HFFc6 (cell line): ENCODE measurements at regions not wholly inside any gene's neighbourhood (a gene's known extent, or its start where the extent isn't known, plus 50 kb on each side); places are given as distances from the start of the nearest gene placed in this dataset.

Source experiments
- DNase-seq: peaks from one replicate; pipeline ENCODE4 v3.0.0-alpha.2; 2018
- H3K27ac Mint-ChIP-seq: 2 replicates; pipeline ENCODE4 v1.8.0; 2020; ENCODE audit warnings: mild to moderate bottlenecking, mixed read lengths
- H3K27me3 Mint-ChIP-seq: 2 replicates; pipeline ENCODE4 v1.8.0; 2021; ENCODE audit warnings: mild to moderate bottlenecking, moderate library complexity, mixed read lengths; ENCODE audit not compliant: insufficient read depth
- H3K36me3 Mint-ChIP-seq: 2 replicates; pipeline ENCODE4 v1.8.0; 2021; ENCODE audit warnings: low read depth, mixed read lengths
- H3K4me1 Mint-ChIP-seq: 2 replicates; pipeline ENCODE4 v1.8.0; 2020; ENCODE audit warnings: low read depth, mixed read lengths
- H3K4me3 Mint-ChIP-seq: 2 replicates; pipeline ENCODE4 v1.8.0; 2020; ENCODE audit warnings: mild to moderate bottlenecking, moderate library complexity, mixed read lengths
- H3K9me3 Mint-ChIP-seq: 2 replicates; pipeline ENCODE4 v1.8.0; 2020; ENCODE audit warnings: mild to moderate bottlenecking, mixed read lengths
- TF ChIP-seq, protein P1 (sequence below): fragments of 200-600 bp; sonication (generic); IDR thresholded peaks from 2 replicates; pipeline ENCODE4 v1.5.0; 2021; ENCODE audit warnings: antibody characterized with exemption, mild to moderate bottlenecking

DNA sequence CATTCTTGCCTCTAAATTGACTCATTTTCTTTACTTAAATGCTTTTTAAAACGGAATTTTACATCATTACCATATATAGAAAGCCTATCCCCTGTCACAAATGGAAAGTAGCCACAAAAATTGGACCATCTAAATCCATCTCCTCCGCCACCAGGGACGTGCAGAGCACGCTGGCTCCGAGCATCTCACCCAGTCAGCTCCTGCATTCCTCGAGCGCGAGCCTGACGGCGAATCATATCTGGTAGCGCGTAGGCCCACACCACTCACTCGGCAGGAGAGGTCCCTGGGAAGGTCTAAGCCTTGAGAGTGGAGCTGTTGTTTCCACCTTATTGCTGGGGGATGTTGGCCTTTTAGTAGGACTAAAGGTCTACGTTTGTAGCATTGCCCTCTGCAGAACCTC is 152.4 kb downstream of the TRIM29 start:
- H3K36me3 Mint-ChIP-seq, result no peaks in the 10 kb centered on the region
- H3K9me3 Mint-ChIP-seq, result no peaks in the 10 kb centered on the region
- peaks cover 58% of the 10 kb centered on the region for H3K27me3 Mint-ChIP-seq
- TF ChIP-seq, protein P1, sequence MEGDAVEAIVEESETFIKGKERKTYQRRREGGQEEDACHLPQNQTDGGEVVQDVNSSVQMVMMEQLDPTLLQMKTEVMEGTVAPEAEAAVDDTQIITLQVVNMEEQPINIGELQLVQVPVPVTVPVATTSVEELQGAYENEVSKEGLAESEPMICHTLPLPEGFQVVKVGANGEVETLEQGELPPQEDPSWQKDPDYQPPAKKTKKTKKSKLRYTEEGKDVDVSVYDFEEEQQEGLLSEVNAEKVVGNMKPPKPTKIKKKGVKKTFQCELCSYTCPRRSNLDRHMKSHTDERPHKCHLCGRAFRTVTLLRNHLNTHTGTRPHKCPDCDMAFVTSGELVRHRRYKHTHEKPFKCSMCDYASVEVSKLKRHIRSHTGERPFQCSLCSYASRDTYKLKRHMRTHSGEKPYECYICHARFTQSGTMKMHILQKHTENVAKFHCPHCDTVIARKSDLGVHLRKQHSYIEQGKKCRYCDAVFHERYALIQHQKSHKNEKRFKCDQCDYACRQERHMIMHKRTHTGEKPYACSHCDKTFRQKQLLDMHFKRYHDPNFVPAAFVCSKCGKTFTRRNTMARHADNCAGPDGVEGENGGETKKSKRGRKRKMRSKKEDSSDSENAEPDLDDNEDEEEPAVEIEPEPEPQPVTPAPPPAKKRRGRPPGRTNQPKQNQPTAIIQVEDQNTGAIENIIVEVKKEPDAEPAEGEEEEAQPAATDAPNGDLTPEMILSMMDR, result no peak
- H3K27ac Mint-ChIP-seq, result no peak overlapping the region
- no peak overlapping the region for H3K4me3 Mint-ChIP-seq
- no peaks in the 10 kb centered on the region for H3K4me1 Mint-ChIP-seq
- no peak for DNase-seq

DNA sequence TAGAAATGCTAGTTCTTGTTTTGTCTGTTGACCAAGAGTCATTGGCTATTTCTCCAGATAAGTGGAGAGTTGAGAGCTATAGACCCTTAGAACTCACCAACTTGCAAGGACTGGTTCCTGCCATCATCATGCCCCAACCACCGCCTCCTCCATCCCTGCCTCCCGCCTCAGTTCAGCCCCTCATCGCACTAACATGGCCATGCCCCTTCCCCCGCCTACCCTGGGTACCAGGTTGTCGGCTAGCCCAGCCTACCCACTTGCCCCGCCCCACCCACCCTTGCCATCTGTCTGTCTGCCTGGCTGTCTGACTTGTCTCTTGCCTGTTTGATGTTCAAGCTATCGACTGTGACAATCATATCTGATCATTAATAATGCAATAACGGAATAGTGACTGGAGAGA is 154.1 kb downstream of the TRIM29 start:
- TF ChIP-seq, protein P1, result no peak
- H3K27ac Mint-ChIP-seq, result no peak overlapping the region
- no peaks in the 10 kb centered on the region for H3K9me3 Mint-ChIP-seq
- no peaks in the 10 kb centered on the region for H3K4me1 Mint-ChIP-seq
- peaks cover 58% of the 10 kb centered on the region for H3K27me3 Mint-ChIP-seq
- no peaks in the 10 kb centered on the region for H3K36me3 Mint-ChIP-seq
- H3K4me3 Mint-ChIP-seq, result no peak overlapping the region
- no peak for DNase-seq

DNA sequence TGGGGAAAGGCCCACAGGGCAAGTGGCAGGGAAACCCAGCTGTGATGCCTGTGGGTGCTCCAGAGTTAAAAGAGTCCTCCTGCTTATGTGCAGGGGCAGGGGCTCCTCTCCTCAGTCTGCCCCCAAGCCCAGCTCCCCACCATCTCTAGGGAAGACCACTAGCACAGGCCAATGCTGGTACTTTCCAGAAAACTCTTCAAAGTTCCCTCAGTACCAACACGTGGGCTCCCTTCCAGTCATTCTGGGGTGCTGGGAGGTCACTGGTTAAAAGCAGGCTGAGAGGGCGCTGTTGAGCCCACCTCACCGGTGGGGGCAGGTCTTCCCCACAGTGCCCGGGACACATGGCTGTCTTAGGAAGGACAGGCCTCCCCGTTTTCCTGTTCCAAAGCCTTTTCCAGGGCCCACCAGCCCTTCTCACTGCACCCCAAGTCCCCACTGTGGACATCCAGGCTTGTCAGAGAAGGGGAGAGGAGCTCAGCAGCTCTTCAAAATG is 154.6 kb downstream of the TRIM29 start:
- no peak for DNase-seq
- Mint-ChIP-seq H3K4me1 (no peaks in the 10 kb centered on the region), H3K36me3 (no peaks in the 10 kb centered on the region), H3K9me3 (no peaks in the 10 kb centered on the region), H3K4me3 (no peak overlapping the region), H3K27ac (no peak overlapping the region), H3K27me3 (peaks cover 53% of the 10 kb centered on the region)
- TF ChIP-seq, protein P1, result no peak

DNA sequence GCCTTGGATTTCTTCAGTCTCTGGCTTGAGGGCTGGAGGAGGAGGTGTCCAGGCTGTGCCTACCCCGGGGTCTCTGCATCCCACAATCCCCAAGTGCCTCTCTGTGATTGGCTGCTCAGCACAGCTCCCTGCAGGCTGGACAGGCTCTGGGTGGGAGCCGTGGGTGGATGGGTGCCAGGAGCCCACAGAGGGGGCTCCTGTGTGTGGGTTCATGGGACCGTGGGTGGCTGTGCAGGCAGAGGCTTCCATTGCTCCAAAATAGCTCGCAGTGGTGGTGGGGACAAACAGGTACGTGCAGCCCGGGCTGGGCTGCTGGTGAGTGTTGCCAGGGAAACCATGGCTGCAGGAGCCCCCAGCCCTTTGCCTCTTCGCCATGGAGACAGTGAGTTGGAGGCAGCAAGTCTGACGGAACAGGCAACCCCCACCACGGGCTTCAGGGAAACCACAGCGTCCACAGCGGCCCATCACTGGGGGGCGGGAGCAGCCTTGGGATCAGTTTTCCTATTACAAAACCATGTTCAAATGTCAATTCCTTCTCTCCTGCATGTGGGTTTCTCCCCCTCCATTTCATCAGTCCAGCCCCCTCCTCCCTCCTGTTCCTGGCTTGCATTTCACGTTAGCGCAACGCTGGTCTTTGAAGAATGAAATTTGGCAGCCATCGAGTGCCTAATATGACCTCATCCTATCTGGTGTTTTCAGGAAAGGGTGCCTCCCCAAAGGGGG is 155.2 kb downstream of the TRIM29 start:
- Mint-ChIP-seq H3K4me1 (no peaks in the 10 kb centered on the region), H3K27me3 (peaks cover 51% of the 10 kb centered on the region), H3K9me3 (no peaks in the 10 kb centered on the region)

DNA sequence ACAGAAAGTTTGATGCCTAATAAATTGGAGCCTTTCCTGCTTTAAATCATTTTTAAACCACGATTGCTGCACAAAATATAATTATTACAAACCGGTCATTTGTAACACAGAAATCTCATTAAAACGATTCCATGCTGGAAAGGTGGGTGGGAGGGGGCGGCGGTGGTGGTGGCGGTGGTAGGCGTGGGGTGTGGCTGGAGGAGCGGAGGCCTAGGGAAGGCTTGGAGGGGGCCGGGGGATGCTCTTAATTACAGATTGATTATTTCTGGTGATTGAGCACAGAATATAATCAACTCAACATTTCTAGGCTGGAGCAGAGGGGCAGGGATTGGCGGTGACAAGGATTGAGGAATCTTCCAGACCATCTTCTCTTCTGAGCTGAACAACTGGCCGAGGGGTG is 157.5 kb downstream of the TRIM29 start:
- Mint-ChIP-seq H3K27me3 (peaks cover 49% of the 10 kb centered on the region), H3K4me3 (no peak overlapping the region), H3K36me3 (no peaks in the 10 kb centered on the region), H3K9me3 (no peaks in the 10 kb centered on the region), H3K27ac (no peak overlapping the region), H3K4me1 (no peaks in the 10 kb centered on the region)
- TF ChIP-seq, protein P1, result no peak
- no peak for DNase-seq

More for the DNA sequence above, 155.2 kb downstream of the TRIM29 start:
- Mint-ChIP-seq H3K27ac (no peak overlapping the region), H3K4me3 (no peak overlapping the region), H3K36me3 (no peaks in the 10 kb centered on the region)
- DNase-seq, result no peak
- TF ChIP-seq, protein P1, result no peak
